ENCODE measurements at regions not wholly inside any gene's neighbourhood (a gene's known extent, or its start where the extent isn't known, plus 50 kb on each side); places are given as distances from the start of the nearest gene placed in this dataset.
"Not testable (repeated sequence)": the region's sequence is repeated elsewhere in the genome, so short reads cannot be mapped to it uniquely, and the experiment has no call there.

GRCh38 chr10:37496061-37496460 lies 361.3 kb downstream of the ZNF248 start:
- no peaks in the 10 kb centered on the region for H3K27me3 ChIP-seq
- intact Hi-C loops (cut with DNase I; ENCODE audit: low total_unique reads), result no loop called here
- no peaks in the 10 kb centered on the region for H3K9me3 ChIP-seq
- TF ChIP-seq POLR2A (IDR thresholded peaks at IDR 0.05), result no peak
- no peak for TF ChIP-seq CTCF (IDR thresholded peaks at IDR 0.05)
- H3K36me3 ChIP-seq, result no peaks in the 10 kb centered on the region
- H3K4me3 ChIP-seq, result no peak overlapping the region
- H3K4me1 ChIP-seq, result no peaks in the 10 kb centered on the region
- no peak for DNase-seq
- no peak overlapping the region for H3K27ac ChIP-seq

- TF ChIP-seq POLR2A (IDR thresholded peaks at IDR 0.05), result no peak
- TF ChIP-seq CTCF (IDR thresholded peaks at IDR 0.05), result peak; percentile 31 to 46 (median 42)
- Histone ChIP-seq H3K27ac (no peak overlapping the region), H3K9me3 (no peaks in the 10 kb centered on the region), H3K36me3 (no peaks in the 10 kb centered on the region), H3K4me1 (no peaks in the 10 kb centered on the region), H3K4me3 (no peak overlapping the region), H3K27me3 (no peaks in the 10 kb centered on the region)
- intact Hi-C loops (cut with DNase I; ENCODE audit: low total_unique reads), result no loop called here
- DNase-seq, result no peak
These were observed 362.0 kb downstream of the ZNF248 start for GRCh38 chr10:37495415-37495814.

GRCh38 chr10:37493185-37493796 lies 364.1 kb downstream of the ZNF248 start:
- H3K4me3 ChIP-seq; intact Hi-C loops (cut with DNase I; ENCODE audit: low total_unique reads); H3K4me1 ChIP-seq; H3K9me3 ChIP-seq; H3K27me3 ChIP-seq; H3K36me3 ChIP-seq; DNase-seq; H3K27ac ChIP-seq: not testable (repeated sequence)

- no peaks in the 10 kb centered on the region for H3K36me3 ChIP-seq
- H3K4me1 ChIP-seq, result no peaks in the 10 kb centered on the region
- intact Hi-C loops (cut with DNase I; ENCODE audit: low total_unique reads), result no loop called here
- H3K27ac ChIP-seq, result no peak overlapping the region
- TF ChIP-seq CTCF (IDR thresholded peaks at IDR 0.05) (no peak), POLR2A (IDR thresholded peaks at IDR 0.05) (no peak)
- DNase-seq, result no peak
- no peaks in the 10 kb centered on the region for H3K9me3 ChIP-seq
- no peak overlapping the region for H3K4me3 ChIP-seq
- no peaks in the 10 kb centered on the region for H3K27me3 ChIP-seq
These were observed 364.9 kb downstream of the ANKRD30A start for GRCh38 chr10:37490266-37490665.

- intact Hi-C loops (cut with DNase I; ENCODE audit: low total_unique reads), result no loop called here
- H3K4me3 ChIP-seq, result no peak overlapping the region
- no peaks in the 10 kb centered on the region for H3K9me3 ChIP-seq
- H3K27ac ChIP-seq, result no peak overlapping the region
- no peaks in the 10 kb centered on the region for H3K36me3 ChIP-seq
- TF ChIP-seq CTCF (IDR thresholded peaks at IDR 0.05), result no peak
- TF ChIP-seq POLR2A (IDR thresholded peaks at IDR 0.05), result no peak
- no peaks in the 10 kb centered on the region for H3K4me1 ChIP-seq
- no peaks in the 10 kb centered on the region for H3K27me3 ChIP-seq
- no peak for DNase-seq
These were observed 364.2 kb downstream of the ANKRD30A start for GRCh38 chr10:37489658-37490003.

Data from uterus (tissue), 3 donors.